ENCODE measurements at regions not wholly inside any gene's neighbourhood (a gene's known extent, or its start where the extent isn't known, plus 50 kb on each side); places are given as distances from the start of the nearest gene placed in this dataset.
"Not testable (repeated sequence)": the region's sequence is repeated elsewhere in the genome, so short reads cannot be mapped to it uniquely, and the experiment has no call there.

DNA sequence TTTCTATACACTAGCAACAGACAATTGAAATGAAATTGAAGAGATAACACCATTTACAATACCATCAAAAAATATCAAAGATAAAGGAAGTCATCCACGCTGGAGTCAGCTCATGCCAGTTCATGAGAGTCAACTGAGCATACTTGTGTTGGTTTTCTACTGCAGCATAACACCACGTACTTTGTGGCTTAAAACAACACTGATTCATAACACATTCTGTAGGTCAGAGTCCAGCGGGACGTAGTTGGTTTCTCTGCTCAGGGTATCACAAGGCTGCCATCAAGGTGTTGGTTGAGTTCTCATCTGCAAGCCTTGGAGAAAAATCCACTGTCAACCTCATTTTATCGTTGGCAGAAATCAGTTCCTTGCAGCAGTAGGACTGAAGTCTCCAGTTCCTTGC is 84.2 kb downstream of the TEX51 start:
- Histone ChIP-seq H3K36me3 (ENCODE audit: insufficient read depth, low read length) (no peaks in the 10 kb centered on the region), H3K27ac (ENCODE audit: low read depth, low read length, poor library complexity, severe bottlenecking) (no peak overlapping the region), H3K79me2 (ENCODE audit: insufficient read depth, low read length) (no peaks in the 10 kb centered on the region), H3K4me3 (ENCODE audit: low read depth, low read length, poor library complexity, severe bottlenecking) (no peak overlapping the region), H3K9me3 (ENCODE audit: low read length) (no peaks in the 10 kb centered on the region), H3K4me1 (ENCODE audit: insufficient read depth, low read length, severe bottlenecking) (no peaks in the 10 kb centered on the region), H3K27me3 (ENCODE audit: insufficient read depth, low read length) (no peaks in the 10 kb centered on the region), H3F3A (ENCODE audit: insufficient read depth, low read length) (no peaks in the 10 kb centered on the region), H3K9me2 (ENCODE audit: low read depth, low read length) (no peaks in the 10 kb centered on the region), H3K4me2 (ENCODE audit: low read length) (no peak overlapping the region), H3K9ac (ENCODE audit: low read length) (no peak overlapping the region), H4K20me1 (ENCODE audit: insufficient read depth, low read length) (no peaks in the 10 kb centered on the region), H2AFZ (ENCODE audit: low read length) (no peak overlapping the region)
- TF ChIP-seq, protein P1, sequence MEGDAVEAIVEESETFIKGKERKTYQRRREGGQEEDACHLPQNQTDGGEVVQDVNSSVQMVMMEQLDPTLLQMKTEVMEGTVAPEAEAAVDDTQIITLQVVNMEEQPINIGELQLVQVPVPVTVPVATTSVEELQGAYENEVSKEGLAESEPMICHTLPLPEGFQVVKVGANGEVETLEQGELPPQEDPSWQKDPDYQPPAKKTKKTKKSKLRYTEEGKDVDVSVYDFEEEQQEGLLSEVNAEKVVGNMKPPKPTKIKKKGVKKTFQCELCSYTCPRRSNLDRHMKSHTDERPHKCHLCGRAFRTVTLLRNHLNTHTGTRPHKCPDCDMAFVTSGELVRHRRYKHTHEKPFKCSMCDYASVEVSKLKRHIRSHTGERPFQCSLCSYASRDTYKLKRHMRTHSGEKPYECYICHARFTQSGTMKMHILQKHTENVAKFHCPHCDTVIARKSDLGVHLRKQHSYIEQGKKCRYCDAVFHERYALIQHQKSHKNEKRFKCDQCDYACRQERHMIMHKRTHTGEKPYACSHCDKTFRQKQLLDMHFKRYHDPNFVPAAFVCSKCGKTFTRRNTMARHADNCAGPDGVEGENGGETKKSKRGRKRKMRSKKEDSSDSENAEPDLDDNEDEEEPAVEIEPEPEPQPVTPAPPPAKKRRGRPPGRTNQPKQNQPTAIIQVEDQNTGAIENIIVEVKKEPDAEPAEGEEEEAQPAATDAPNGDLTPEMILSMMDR (IDR thresholded peaks at IDR 0.05; ENCODE audit: low read length), result no peak
- no peak for TF ChIP-seq EZH2 (IDR thresholded peaks at IDR 0.05; ENCODE audit: borderline replicate concordance, low read length)

DNA sequence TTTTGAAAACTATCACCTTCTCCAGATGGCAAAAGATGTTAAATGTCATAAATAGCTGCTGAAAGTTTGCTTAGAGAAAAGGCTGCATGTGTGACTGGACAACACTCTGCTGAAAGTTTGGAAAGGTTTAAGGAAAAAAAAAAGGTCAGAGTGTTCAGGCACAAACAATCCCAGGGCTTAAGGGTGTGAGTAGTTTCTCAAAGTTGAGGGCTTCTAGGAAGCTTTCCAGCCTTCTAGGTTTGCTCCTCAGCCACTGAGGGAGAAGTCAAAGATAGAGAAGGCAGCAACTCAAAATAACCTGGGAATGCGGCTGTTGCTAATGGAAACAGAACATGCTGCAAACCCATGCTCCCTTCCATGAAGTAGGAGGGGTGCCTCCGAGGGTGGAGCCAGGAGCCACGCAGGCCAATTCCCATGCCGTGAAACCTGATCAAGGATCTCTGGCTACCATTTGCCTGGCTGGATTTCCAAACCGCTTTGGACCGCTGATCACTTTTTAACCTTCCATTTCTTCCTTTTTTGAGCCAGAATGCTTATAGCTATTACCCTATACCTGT is 88.0 kb downstream of the TEX51 start:
- H3K36me3 ChIP-seq (ENCODE audit: insufficient read depth, low read length), result no peaks in the 10 kb centered on the region
- H3K4me3 ChIP-seq (ENCODE audit: low read depth, low read length, poor library complexity, severe bottlenecking), result no peak overlapping the region
- H3K9ac ChIP-seq (ENCODE audit: low read length), result no peak overlapping the region
- H3K4me2 ChIP-seq (ENCODE audit: low read length), result no peak overlapping the region
- no peak overlapping the region for H3K27ac ChIP-seq (ENCODE audit: low read depth, low read length, poor library complexity, severe bottlenecking)
- TF ChIP-seq, protein P1 (IDR thresholded peaks at IDR 0.05; ENCODE audit: low read length), result no peak
- no peaks in the 10 kb centered on the region for H4K20me1 ChIP-seq (ENCODE audit: insufficient read depth, low read length)
- no peaks in the 10 kb centered on the region for H3F3A ChIP-seq (ENCODE audit: insufficient read depth, low read length)
- no peaks in the 10 kb centered on the region for H3K9me3 ChIP-seq (ENCODE audit: low read length)
- H3K9me2 ChIP-seq (ENCODE audit: low read depth, low read length), result no peaks in the 10 kb centered on the region
- H3K27me3 ChIP-seq (ENCODE audit: insufficient read depth, low read length), result no peaks in the 10 kb centered on the region
- no peak overlapping the region for H2AFZ ChIP-seq (ENCODE audit: low read length)
- no peaks in the 10 kb centered on the region for H3K79me2 ChIP-seq (ENCODE audit: insufficient read depth, low read length)
- H3K4me1 ChIP-seq (ENCODE audit: insufficient read depth, low read length, severe bottlenecking), result no peaks in the 10 kb centered on the region

DNA sequence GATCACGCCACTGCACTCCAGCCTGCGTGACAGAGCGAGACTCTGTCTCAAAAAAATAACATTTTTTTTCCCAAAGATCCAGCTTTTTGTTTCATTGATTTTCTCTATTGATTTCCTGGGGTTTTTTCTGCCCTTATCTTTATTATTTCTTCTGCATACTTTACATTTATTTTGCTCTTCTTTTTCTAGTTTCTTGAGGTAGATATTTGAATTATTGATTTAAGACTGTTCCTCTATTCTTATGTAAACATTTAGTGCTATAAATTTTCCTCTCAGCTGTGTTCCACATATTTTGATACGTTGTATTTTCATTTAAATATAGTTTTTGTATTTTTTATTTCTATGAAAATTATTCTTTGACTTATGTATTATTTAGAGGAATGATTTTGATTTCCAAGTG is 89.8 kb downstream of the TEX51 start:
- Histone ChIP-seq H2AFZ (ENCODE audit: low read length) (no peak overlapping the region), H3K9me2 (ENCODE audit: low read depth, low read length) (no peaks in the 10 kb centered on the region), H3F3A (ENCODE audit: insufficient read depth, low read length) (no peaks in the 10 kb centered on the region), H3K4me3 (ENCODE audit: low read depth, low read length, poor library complexity, severe bottlenecking) (no peak overlapping the region), H3K4me1 (ENCODE audit: insufficient read depth, low read length, severe bottlenecking) (no peaks in the 10 kb centered on the region), H3K4me2 (ENCODE audit: low read length) (no peak overlapping the region), H4K20me1 (ENCODE audit: insufficient read depth, low read length) (no peaks in the 10 kb centered on the region), H3K27me3 (ENCODE audit: insufficient read depth, low read length) (no peaks in the 10 kb centered on the region), H3K9me3 (ENCODE audit: low read length) (no peaks in the 10 kb centered on the region), H3K79me2 (ENCODE audit: insufficient read depth, low read length) (no peaks in the 10 kb centered on the region), H3K36me3 (ENCODE audit: insufficient read depth, low read length) (no peaks in the 10 kb centered on the region), H3K9ac (ENCODE audit: low read length) (no peak overlapping the region), H3K27ac (ENCODE audit: low read depth, low read length, poor library complexity, severe bottlenecking) (no peak overlapping the region)
- TF ChIP-seq, protein P1 (IDR thresholded peaks at IDR 0.05; ENCODE audit: low read length), result no peak
- no peak for TF ChIP-seq EZH2 (IDR thresholded peaks at IDR 0.05; ENCODE audit: borderline replicate concordance, low read length)

- not testable (repeated sequence) for H3K9me3 ChIP-seq (ENCODE audit: low read length); H3K27me3 ChIP-seq (ENCODE audit: insufficient read depth, low read length); H3K79me2 ChIP-seq (ENCODE audit: insufficient read depth, low read length); H3F3A ChIP-seq (ENCODE audit: insufficient read depth, low read length); H3K4me1 ChIP-seq (ENCODE audit: insufficient read depth, low read length, severe bottlenecking); H3K27ac ChIP-seq (ENCODE audit: low read depth, low read length, poor library complexity, severe bottlenecking); H3K9me2 ChIP-seq (ENCODE audit: low read depth, low read length); H3K4me3 ChIP-seq (ENCODE audit: low read depth, low read length, poor library complexity, severe bottlenecking); H4K20me1 ChIP-seq (ENCODE audit: insufficient read depth, low read length); H3K36me3 ChIP-seq (ENCODE audit: insufficient read depth, low read length); H3K4me2 ChIP-seq (ENCODE audit: low read length); H3K9ac ChIP-seq (ENCODE audit: low read length); H2AFZ ChIP-seq (ENCODE audit: low read length)
Observed at GRCh38 chr2:126989064-126989463, 90.4 kb downstream of the TEX51 start.
